ENCODE measurements at regions not wholly inside any gene's neighbourhood (a gene's known extent, or its start where the extent isn't known, plus 50 kb on each side); places are given as distances from the start of the nearest gene placed in this dataset.

DNA sequence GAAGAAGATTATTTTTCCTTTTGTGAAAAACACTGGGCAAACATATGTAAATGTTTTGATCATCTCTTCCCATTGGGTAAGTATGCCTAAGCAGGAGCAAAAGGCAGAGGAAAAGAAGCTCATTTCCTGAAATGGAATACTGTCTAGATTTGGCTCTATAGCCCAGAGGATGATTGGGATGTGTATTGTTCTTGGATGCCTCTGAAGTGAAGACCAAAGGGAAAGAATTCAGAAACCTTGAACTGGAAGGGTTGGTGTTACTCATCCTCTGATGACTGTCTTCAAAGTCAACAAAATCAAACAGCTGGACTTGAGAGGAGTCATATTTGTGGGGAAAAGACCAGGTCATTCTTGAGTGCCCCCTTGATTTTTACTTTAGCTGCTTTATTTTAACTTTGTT is 112.6 kb upstream of the NT5C1B start:
- TF ChIP-seq, protein P1, sequence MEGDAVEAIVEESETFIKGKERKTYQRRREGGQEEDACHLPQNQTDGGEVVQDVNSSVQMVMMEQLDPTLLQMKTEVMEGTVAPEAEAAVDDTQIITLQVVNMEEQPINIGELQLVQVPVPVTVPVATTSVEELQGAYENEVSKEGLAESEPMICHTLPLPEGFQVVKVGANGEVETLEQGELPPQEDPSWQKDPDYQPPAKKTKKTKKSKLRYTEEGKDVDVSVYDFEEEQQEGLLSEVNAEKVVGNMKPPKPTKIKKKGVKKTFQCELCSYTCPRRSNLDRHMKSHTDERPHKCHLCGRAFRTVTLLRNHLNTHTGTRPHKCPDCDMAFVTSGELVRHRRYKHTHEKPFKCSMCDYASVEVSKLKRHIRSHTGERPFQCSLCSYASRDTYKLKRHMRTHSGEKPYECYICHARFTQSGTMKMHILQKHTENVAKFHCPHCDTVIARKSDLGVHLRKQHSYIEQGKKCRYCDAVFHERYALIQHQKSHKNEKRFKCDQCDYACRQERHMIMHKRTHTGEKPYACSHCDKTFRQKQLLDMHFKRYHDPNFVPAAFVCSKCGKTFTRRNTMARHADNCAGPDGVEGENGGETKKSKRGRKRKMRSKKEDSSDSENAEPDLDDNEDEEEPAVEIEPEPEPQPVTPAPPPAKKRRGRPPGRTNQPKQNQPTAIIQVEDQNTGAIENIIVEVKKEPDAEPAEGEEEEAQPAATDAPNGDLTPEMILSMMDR (conservative IDR thresholded peaks at IDR 0.05; ENCODE audit: low read length): no peak
- no peak for TF ChIP-seq EZH2phosphoT487 (IDR thresholded peaks at IDR 0.05; ENCODE audit: borderline replicate concordance)

All from Loucy (cell line).